ENCODE measurements at regions not wholly inside any gene's neighbourhood (a gene's known extent, or its start where the extent isn't known, plus 50 kb on each side); places are given as distances from the start of the nearest gene placed in this dataset.

DNA sequence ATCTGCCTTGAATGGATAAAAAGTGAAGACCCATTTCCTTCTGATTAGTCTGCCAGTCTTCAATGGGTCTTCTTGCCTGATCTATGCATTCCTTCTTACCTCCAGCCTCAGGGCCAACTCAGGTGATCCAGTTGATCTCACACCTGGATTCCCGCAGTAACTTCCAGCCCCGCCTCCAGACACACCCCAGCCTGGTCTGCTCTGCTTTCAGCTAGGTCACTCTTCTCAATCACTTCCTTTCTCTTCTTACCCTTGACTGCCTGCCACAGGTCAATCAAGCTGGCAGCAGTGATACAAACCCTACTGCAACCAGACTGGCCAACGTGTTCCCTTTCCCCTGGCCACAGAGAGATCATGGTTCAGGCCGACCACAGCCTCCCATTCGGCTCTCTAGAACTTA is 263.6 kb downstream of the ZNF516 start:
- TF ChIP-seq, protein P1, sequence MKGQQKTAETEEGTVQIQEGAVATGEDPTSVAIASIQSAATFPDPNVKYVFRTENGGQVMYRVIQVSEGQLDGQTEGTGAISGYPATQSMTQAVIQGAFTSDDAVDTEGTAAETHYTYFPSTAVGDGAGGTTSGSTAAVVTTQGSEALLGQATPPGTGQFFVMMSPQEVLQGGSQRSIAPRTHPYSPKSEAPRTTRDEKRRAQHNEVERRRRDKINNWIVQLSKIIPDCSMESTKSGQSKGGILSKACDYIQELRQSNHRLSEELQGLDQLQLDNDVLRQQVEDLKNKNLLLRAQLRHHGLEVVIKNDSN (IDR thresholded peaks at IDR 0.05): no peak
- no peak for TF ChIP-seq EGR1 (IDR thresholded peaks at IDR 0.05)

DNA sequence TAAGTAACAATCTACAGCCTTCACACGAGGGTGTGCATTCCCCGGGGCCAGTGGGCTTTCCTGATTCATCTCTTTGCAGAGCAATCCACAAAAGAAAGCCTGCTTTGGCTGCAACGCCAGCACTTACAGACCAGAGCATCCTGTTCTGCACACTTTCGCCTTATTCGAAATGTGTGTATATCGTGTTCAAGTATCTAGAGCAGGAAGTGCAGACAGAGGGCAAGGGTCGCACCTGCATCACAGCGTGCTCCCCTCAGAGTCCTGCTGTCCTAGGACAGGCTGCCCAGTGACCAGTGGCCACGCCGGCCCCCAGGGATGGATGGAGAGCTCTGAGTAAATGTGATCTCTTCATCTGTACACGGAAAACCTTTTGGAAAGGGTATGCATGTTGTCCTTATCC is 264.3 kb downstream of the ZNF516 start:
- no peak for TF ChIP-seq EP300 (IDR thresholded peaks at IDR 0.05; ENCODE audit: borderline replicate concordance)
- TF ChIP-seq CEBPB (IDR thresholded peaks at IDR 0.05): no peak
- TF ChIP-seq, protein P2, sequence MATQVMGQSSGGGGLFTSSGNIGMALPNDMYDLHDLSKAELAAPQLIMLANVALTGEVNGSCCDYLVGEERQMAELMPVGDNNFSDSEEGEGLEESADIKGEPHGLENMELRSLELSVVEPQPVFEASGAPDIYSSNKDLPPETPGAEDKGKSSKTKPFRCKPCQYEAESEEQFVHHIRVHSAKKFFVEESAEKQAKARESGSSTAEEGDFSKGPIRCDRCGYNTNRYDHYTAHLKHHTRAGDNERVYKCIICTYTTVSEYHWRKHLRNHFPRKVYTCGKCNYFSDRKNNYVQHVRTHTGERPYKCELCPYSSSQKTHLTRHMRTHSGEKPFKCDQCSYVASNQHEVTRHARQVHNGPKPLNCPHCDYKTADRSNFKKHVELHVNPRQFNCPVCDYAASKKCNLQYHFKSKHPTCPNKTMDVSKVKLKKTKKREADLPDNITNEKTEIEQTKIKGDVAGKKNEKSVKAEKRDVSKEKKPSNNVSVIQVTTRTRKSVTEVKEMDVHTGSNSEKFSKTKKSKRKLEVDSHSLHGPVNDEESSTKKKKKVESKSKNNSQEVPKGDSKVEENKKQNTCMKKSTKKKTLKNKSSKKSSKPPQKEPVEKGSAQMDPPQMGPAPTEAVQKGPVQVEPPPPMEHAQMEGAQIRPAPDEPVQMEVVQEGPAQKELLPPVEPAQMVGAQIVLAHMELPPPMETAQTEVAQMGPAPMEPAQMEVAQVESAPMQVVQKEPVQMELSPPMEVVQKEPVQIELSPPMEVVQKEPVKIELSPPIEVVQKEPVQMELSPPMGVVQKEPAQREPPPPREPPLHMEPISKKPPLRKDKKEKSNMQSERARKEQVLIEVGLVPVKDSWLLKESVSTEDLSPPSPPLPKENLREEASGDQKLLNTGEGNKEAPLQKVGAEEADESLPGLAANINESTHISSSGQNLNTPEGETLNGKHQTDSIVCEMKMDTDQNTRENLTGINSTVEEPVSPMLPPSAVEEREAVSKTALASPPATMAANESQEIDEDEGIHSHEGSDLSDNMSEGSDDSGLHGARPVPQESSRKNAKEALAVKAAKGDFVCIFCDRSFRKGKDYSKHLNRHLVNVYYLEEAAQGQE (IDR thresholded peaks at IDR 0.05; ENCODE audit: low read depth): no peak
- no peak for TF ChIP-seq EGR1 (IDR thresholded peaks at IDR 0.05)
- TF ChIP-seq, protein P3, sequence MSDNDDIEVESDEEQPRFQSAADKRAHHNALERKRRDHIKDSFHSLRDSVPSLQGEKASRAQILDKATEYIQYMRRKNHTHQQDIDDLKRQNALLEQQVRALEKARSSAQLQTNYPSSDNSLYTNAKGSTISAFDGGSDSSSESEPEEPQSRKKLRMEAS (IDR thresholded peaks at IDR 0.05): no peak
- no peak for TF ChIP-seq TCF12 (IDR thresholded peaks at IDR 0.05; ENCODE audit: low read depth)
- no peak for TF ChIP-seq NFIC (IDR thresholded peaks at IDR 0.05)

DNA sequence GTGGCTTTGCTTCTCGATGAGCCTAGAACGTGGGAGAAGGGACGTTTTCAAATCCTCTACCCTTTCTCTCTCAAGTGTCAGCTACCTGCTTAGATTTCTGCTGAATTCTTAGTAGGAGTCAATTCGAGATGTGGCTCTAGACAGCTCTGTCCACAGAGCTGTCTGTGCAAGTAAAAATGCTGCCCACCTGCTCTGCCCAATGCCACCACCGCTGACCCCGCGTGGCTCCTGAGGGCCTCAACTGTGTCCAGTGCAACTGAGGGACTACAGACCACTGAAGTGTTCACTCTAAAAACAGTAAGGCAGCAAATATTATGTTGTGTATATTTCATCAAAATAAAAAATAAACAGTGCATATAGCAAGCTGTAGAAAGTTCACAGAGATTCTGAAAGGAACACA is 266.3 kb downstream of the ZNF516 start:
- TF ChIP-seq RAD21 (IDR thresholded peaks at IDR 0.05; ENCODE audit: low read depth) (no peak), ZBTB7A (IDR thresholded peaks at IDR 0.05; ENCODE audit: low read depth) (no peak), CEBPB (IDR thresholded peaks at IDR 0.05) (no peak), CREB1 (IDR thresholded peaks at IDR 0.05; ENCODE audit: low read depth) (no peak)
- TF ChIP-seq, protein P3 (IDR thresholded peaks at IDR 0.05): no peak

DNA sequence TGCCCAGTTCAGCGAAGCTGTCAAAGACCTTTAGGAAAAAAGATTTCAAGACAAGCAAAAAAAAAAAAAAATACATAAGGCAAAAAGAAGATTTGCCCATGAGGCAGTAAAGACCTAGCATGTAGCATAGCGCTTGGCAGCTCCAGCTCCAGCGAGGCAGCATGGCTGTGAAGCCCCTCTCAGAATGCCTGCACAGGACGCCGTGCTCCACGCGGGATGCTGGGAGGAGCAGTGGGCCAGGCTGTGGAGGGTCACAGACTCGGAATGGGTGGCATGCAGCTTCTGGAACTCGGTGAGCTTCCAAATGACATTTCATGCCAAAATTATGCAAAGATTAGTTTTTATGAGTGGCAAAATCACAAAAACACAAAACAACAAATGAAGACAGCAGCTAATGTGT is 267.3 kb downstream of the ZNF516 start:
- TF ChIP-seq, protein P2 (IDR thresholded peaks at IDR 0.05; ENCODE audit: low read depth): no peak
- TF ChIP-seq CEBPB (IDR thresholded peaks at IDR 0.05): no peak
- no peak for TF ChIP-seq YY1 (IDR thresholded peaks at IDR 0.05; ENCODE audit: low read depth)
- TF ChIP-seq TCF12 (IDR thresholded peaks at IDR 0.05; ENCODE audit: low read depth): no peak
- TF ChIP-seq, protein P1 (IDR thresholded peaks at IDR 0.05): no peak
- TF ChIP-seq ZBTB7A (IDR thresholded peaks at IDR 0.05; ENCODE audit: low read depth): no peak
- no peak for TF ChIP-seq NFIC (IDR thresholded peaks at IDR 0.05)
- no peak for TF ChIP-seq TAF1 (IDR thresholded peaks at IDR 0.05; ENCODE audit: low read depth)
- no peak for TF ChIP-seq EP300 (IDR thresholded peaks at IDR 0.05; ENCODE audit: borderline replicate concordance)

DNA sequence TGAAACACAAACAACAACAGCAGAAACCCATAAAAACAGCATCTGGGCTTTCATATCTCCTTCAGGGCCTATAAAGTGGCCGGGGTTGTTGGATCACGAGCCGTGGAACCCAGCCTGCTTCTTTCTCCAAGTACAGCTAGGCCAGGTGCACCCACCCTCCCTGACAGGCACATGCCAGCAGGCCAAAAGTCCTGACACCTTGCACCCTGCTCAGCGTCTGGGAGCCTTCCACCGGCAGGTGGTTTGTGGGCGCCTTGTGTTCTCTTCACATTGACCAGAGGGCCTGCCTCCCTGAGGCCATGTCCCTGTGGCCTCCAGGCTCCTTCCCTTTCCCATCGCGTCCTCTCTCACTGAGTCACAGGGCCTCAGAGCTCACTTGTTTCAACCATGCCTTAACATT is 271.6 kb downstream of the ZNF516 start:
- TF ChIP-seq ZBTB7A (IDR thresholded peaks at IDR 0.05; ENCODE audit: low read depth): no peak
- no peak for TF ChIP-seq RAD21 (IDR thresholded peaks at IDR 0.05; ENCODE audit: low read depth)
- TF ChIP-seq, protein P2 (IDR thresholded peaks at IDR 0.05; ENCODE audit: low read depth): no peak
- no peak for TF ChIP-seq TEAD4 (IDR thresholded peaks at IDR 0.05)
- TF ChIP-seq, protein P3 (IDR thresholded peaks at IDR 0.05): no peak
- no peak for TF ChIP-seq YY1 (IDR thresholded peaks at IDR 0.05; ENCODE audit: low read depth)
- no peak for TF ChIP-seq EP300 (IDR thresholded peaks at IDR 0.05; ENCODE audit: borderline replicate concordance)
- no peak for TF ChIP-seq EGR1 (IDR thresholded peaks at IDR 0.05)
- no peak for TF ChIP-seq TCF12 (IDR thresholded peaks at IDR 0.05; ENCODE audit: low read depth)
- TF ChIP-seq, protein P1 (IDR thresholded peaks at IDR 0.05): no peak
- TF ChIP-seq CEBPB (IDR thresholded peaks at IDR 0.05): no peak

Measured in Ishikawa (cell line).